ENCODE measurements at regions not wholly inside any gene's neighbourhood (a gene's known extent, or its start where the extent isn't known, plus 50 kb on each side); places are given as distances from the start of the nearest gene placed in this dataset.

DNA sequence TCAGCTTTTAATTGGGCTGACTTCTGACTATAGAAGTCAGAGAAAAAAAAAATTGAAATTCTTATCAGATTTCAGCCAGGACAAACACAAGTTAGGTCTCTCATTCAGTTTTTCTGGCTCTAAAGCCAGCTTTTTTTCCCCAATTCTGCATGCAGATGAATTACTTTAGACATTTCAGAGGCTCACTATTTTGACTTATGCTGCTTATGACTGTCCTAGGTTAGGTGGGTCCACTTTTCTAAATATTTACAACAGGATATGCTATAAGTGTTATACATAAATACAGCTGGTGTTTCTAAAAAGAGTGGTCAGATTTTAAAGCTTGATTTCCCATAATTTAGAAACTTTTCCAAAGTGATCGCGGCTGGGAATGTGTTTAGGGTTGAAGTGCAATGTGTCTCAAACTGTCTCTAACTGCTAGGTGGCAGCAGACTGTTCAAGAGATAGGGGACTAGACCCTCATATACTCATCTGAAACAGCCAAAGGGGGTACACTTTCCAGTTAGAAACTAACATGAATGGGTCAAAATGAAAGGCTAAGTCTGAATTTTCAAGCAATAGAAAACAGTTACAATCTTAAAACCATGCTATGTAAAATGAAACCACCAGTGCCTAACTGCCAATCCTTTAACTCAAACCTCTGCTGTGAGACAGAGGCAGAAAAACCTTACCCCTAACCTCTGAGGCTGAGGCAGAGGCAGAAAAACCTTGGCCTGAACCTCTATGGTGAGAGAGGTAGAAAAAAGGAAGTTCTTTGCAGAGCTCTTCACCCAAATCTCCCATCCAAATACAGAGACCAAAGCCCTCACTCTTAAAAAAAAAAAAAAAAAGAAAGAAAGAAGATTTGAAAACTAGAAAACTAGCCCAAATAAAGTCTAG is 596.0 kb downstream of the NTRK3 start:
- no peaks in the 10 kb centered on the region for H3K9me3 ChIP-seq (ENCODE audit: control insufficient read depth, insufficient read depth, low read depth, low read length)
- no peak overlapping the region for H3K9ac ChIP-seq (ENCODE audit: insufficient read depth, low read length)
- no peak overlapping the region for H3K27ac ChIP-seq (ENCODE audit: insufficient read depth, low read length)
- no peaks in the 10 kb centered on the region for H3K79me2 ChIP-seq (ENCODE audit: control insufficient read depth, insufficient read depth, low read length)
- no peaks in the 10 kb centered on the region for H3K27me3 ChIP-seq (ENCODE audit: control insufficient read depth, insufficient read depth, low read length)
- H3K4me1 ChIP-seq (ENCODE audit: control insufficient read depth, extremely low read depth, insufficient read depth, low read length) = no peaks in the 10 kb centered on the region
- H3K36me3 ChIP-seq (ENCODE audit: control insufficient read depth, insufficient read depth, low read length) = no peaks in the 10 kb centered on the region
- H2AFZ ChIP-seq (ENCODE audit: low read length) = no peak overlapping the region
- no peak overlapping the region for H3K4me3 ChIP-seq (replicated peaks in 1 of 4; ENCODE audit: control extremely low read depth in 1 of 4, insufficient read depth in 1 of 4, low read depth in 3 of 4, low read length in 4 of 4)
- DNase-seq (ENCODE audit: low read depth in 2 of 2) = no peak
- no peak overlapping the region for H3K4me2 ChIP-seq (ENCODE audit: extremely low read depth, insufficient read depth, low read length)
- TF ChIP-seq EZH2 (IDR thresholded peaks at IDR 0.05; ENCODE audit: low read length, missing control alignments) (no peak), CTCF (conservative IDR thresholded peaks at IDR 0.05 in 1 of 2, IDR thresholded peaks at IDR 0.05 in 1 of 2; ENCODE audit: low read depth in 1 of 2, low read length in 2 of 2) (no peak)
- H4K20me1 ChIP-seq (ENCODE audit: control insufficient read depth, extremely low read depth, insufficient read depth, low read length) = no peaks in the 10 kb centered on the region

- H3K4me1 ChIP-seq (ENCODE audit: control insufficient read depth, extremely low read depth, insufficient read depth, low read length) = no peaks in the 10 kb centered on the region
- no peaks in the 10 kb centered on the region for H3K9me3 ChIP-seq (ENCODE audit: control insufficient read depth, insufficient read depth, low read depth, low read length)
- no peaks in the 10 kb centered on the region for H4K20me1 ChIP-seq (ENCODE audit: control insufficient read depth, extremely low read depth, insufficient read depth, low read length)
- TF ChIP-seq CTCF (conservative IDR thresholded peaks at IDR 0.05 in 1 of 2, IDR thresholded peaks at IDR 0.05 in 1 of 2; ENCODE audit: low read depth in 1 of 2, low read length in 2 of 2) = no peak
- no peak for TF ChIP-seq EZH2 (IDR thresholded peaks at IDR 0.05; ENCODE audit: low read length, missing control alignments)
- H3K4me3 ChIP-seq (replicated peaks in 1 of 4; ENCODE audit: control extremely low read depth in 1 of 4, insufficient read depth in 1 of 4, low read depth in 3 of 4, low read length in 4 of 4) = no peak overlapping the region
- H3K79me2 ChIP-seq (ENCODE audit: control insufficient read depth, insufficient read depth, low read length) = no peaks in the 10 kb centered on the region
- H2AFZ ChIP-seq (ENCODE audit: low read length) = no peak overlapping the region
- no peak overlapping the region for H3K27ac ChIP-seq (ENCODE audit: insufficient read depth, low read length)
- no peaks in the 10 kb centered on the region for H3K36me3 ChIP-seq (ENCODE audit: control insufficient read depth, insufficient read depth, low read length)
- H3K9ac ChIP-seq (ENCODE audit: insufficient read depth, low read length) = no peak overlapping the region
- no peaks in the 10 kb centered on the region for H3K27me3 ChIP-seq (ENCODE audit: control insufficient read depth, insufficient read depth, low read length)
- no peak overlapping the region for H3K4me2 ChIP-seq (ENCODE audit: extremely low read depth, insufficient read depth, low read length)
- no peak for DNase-seq (ENCODE audit: low read depth in 2 of 2)
These were observed 600.2 kb downstream of the NTRK3 start for GRCh38 chr15:87656372-87656771.

DNA sequence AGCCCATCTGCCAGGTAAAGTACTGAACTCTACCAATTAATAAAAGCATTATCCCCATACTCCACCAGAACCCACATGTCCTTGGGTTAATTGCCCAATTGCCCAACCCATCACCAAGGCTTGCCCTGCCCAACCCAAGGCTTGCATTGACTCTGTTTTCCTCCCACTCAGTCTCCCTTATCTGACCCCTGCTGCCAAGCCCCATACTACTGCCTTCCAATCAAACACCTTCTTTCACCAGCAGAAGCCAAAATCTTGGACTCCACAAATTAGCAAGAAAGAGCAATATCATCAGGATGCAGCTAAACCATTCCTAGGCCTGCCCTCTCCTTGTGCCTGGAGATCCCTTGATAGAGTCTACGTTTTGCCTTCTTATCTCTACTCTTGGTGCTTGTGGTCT is 602.9 kb downstream of the NTRK3 start:
- DNase-seq (ENCODE audit: low read depth in 2 of 2) = no peak
- no peaks in the 10 kb centered on the region for H3K9me3 ChIP-seq (ENCODE audit: control insufficient read depth, insufficient read depth, low read depth, low read length)

More for the DNA sequence above, 602.9 kb downstream of the NTRK3 start:
- Histone ChIP-seq H3K27me3 (ENCODE audit: control insufficient read depth, insufficient read depth, low read length) (no peaks in the 10 kb centered on the region), H3K9ac (ENCODE audit: insufficient read depth, low read length) (no peak overlapping the region), H3K4me3 (replicated peaks in 1 of 4; ENCODE audit: control extremely low read depth in 1 of 4, insufficient read depth in 1 of 4, low read depth in 3 of 4, low read length in 4 of 4) (no peak overlapping the region), H3K36me3 (ENCODE audit: control insufficient read depth, insufficient read depth, low read length) (no peaks in the 10 kb centered on the region), H3K4me1 (ENCODE audit: control insufficient read depth, extremely low read depth, insufficient read depth, low read length) (no peaks in the 10 kb centered on the region), H3K27ac (ENCODE audit: insufficient read depth, low read length) (no peak overlapping the region), H3K79me2 (ENCODE audit: control insufficient read depth, insufficient read depth, low read length) (no peaks in the 10 kb centered on the region), H2AFZ (ENCODE audit: low read length) (no peak overlapping the region), H3K4me2 (ENCODE audit: extremely low read depth, insufficient read depth, low read length) (no peak overlapping the region), H4K20me1 (ENCODE audit: control insufficient read depth, extremely low read depth, insufficient read depth, low read length) (no peaks in the 10 kb centered on the region)
- TF ChIP-seq EZH2 (IDR thresholded peaks at IDR 0.05; ENCODE audit: low read length, missing control alignments) (no peak), CTCF (conservative IDR thresholded peaks at IDR 0.05 in 1 of 2, IDR thresholded peaks at IDR 0.05 in 1 of 2; ENCODE audit: low read depth in 1 of 2, low read length in 2 of 2) (no peak)
